K562 (cell line): ENCODE measurements at regions not wholly inside any gene's neighbourhood (a gene's known extent, or its start where the extent isn't known, plus 50 kb on each side); places are given as distances from the start of the nearest gene placed in this dataset.

ENCODE experiments used
- ATAC-seq: fragments of 200-7000 bp; cut with Tn5 transposase; 3 replicates; pipeline ENCODE4 v1.9.1; 2020; ENCODE audit warnings: moderate library complexity
- BruUV-seq: library from RNA; stranded (reverse); fragments of 400-500 nt; replicated peaks from 2 replicates; lab custom pipeline; 2021; lab: Mats Ljungman, UMichigan
- CTCF ChIA-PET: fragments of 300-600 bp; formaldehyde crosslinking; extraction: SDS; loops from one replicate; lab custom pipeline; 2021; ENCODE audit warnings: low intra/inter-chr PET ratio; lab: Yijun Ruan, JAX
- POLR2A ChIA-PET: fragments of 300-600, 350-650 bp; sonication (Branson Sonifier 250); formaldehyde crosslinking; extraction: SDS; loops from one replicate; lab custom pipeline; 2021; ENCODE audit warnings: antibody characterized with exemption, inconsistent platforms; lab: Yijun Ruan, JAX
- DNase-seq, 4 experiments: peaks; one replicate each; pipeline versions ENCODE4 v3.0.0 to v3.0.0-alpha.2; 2011 to 2018; ENCODE audit warnings: low spot score in 3 of 4, mixed read lengths in 3 of 4; ENCODE audit errors: extremely low read depth in 1 of 4
- FAIRE-seq: peaks from 2 replicates; lab custom pipeline; 2011; peaks lifted over from hg19 to GRCh38; lab: Jason Lieb, UNC
- H2AFZ ChIP-seq: 2 replicates; pipeline ENCODE4 v1.6.0; 2011; ENCODE audit warnings: low read depth, low read length, control low read depth, inconsistent platforms
- H3K27ac ChIP-seq: fragments of 200-600 bp; 3 replicates; pipeline ENCODE4 v1.8.0; 2011; ENCODE audit warnings: low read depth, mild to moderate bottlenecking, control low read depth, inconsistent platforms, low read length, moderate library complexity, mixed read lengths; ENCODE audit errors: extremely low read depth
- H3K27me3 ChIP-seq, 2 experiments: fragments of 300-600 bp in 1 of 2; 2 replicates in 1 of 2; 3 replicates in 1 of 2; pipeline versions ENCODE4 v1.6.0 to v1.8.0; 2011; ENCODE audit warnings: inconsistent platforms in 2 of 2, low read length in 2 of 2, mild to moderate bottlenecking in 1 of 2, mixed read lengths in 1 of 2, moderate library complexity in 1 of 2; ENCODE audit not compliant: control insufficient read depth in 2 of 2, insufficient read depth in 2 of 2
- H3K36me3 ChIP-seq: fragments of 300-600 bp; 3 replicates; pipeline ENCODE4 v1.8.0; 2011; ENCODE audit warnings: mild to moderate bottlenecking, low read length, inconsistent platforms; ENCODE audit not compliant: control insufficient read depth, insufficient read depth
- H3K4me1 ChIP-seq, 2 experiments: fragments of 200-600 bp in 1 of 2; replicated peaks in 1 of 2; 2 replicates in 1 of 2; 3 replicates in 1 of 2; pipeline versions ENCODE4 v1.5.1 to v1.8.0; 2011; ENCODE audit warnings: inconsistent platforms in 2 of 2, low read length in 2 of 2, mild to moderate bottlenecking in 1 of 2, mixed read lengths in 1 of 2, moderate library complexity in 1 of 2; ENCODE audit not compliant: control insufficient read depth in 2 of 2, insufficient read depth in 2 of 2
- H3K4me2 ChIP-seq: 2 replicates; pipeline ENCODE4 v1.6.1; 2011; ENCODE audit warnings: low read length, control low read depth, inconsistent platforms, mixed read lengths; ENCODE audit not compliant: insufficient read depth
- H3K4me3 ChIP-seq: fragments of 200-600 bp; sonication (generic), shearing (Covaris generic); 2 replicates; pipeline ENCODE4 v1.5.1; 2016; ENCODE audit warnings: control low read depth, inconsistent platforms
- H3K79me2 ChIP-seq: fragments of 200-600 bp; 3 replicates; pipeline ENCODE4 v1.8.0; 2011; ENCODE audit warnings: low read length, inconsistent platforms; ENCODE audit not compliant: control insufficient read depth, insufficient read depth
- H3K9ac ChIP-seq, 2 experiments: 2 replicates each; pipeline versions ENCODE4 v1.6.0 to v1.6.1; 2011; ENCODE audit warnings: low read depth in 2 of 2, low read length in 2 of 2, control low read depth in 1 of 2, inconsistent platforms in 1 of 2, mild to moderate bottlenecking in 1 of 2, mixed read lengths in 1 of 2; ENCODE audit not compliant: insufficient read depth in 1 of 2
- H3K9me1 ChIP-seq: one replicate; pipeline ENCODE4 v1.6.0; 2011; ENCODE audit warnings: inconsistent platforms, mild to moderate bottlenecking, low read length, moderate library complexity; ENCODE audit not compliant: control insufficient read depth, insufficient read depth
- H3K9me3 ChIP-seq: replicated peaks from 2 replicates; pipeline ENCODE4 v1.5.1; 2011; ENCODE audit warnings: low read depth, low read length, inconsistent platforms; ENCODE audit not compliant: control insufficient read depth, insufficient read depth
- H4K20me1 ChIP-seq: replicated peaks from 2 replicates; pipeline ENCODE4 v1.6.1; 2011; ENCODE audit warnings: low read length, inconsistent platforms, mixed read lengths; ENCODE audit not compliant: control insufficient read depth, insufficient read depth
- FOSL1 ChIP-seq: fragments of 200-800 bp; sonication (Bioruptor generic); conservative IDR thresholded peaks from 2 replicates; pipeline ENCODE4 v1.6.1; 2016; ENCODE audit warnings: missing genetic modification characterization, missing compliant biosample characterization
- MCM2 ChIP-seq: fragments of 450-650 bp; IDR thresholded peaks from 2 replicates; pipeline ENCODE4 v1.6.1; 2017; ENCODE audit warnings: low read depth, mild to moderate bottlenecking
- NCOA4 ChIP-seq: fragments of 450-650 bp; IDR thresholded peaks from 2 replicates; pipeline ENCODE4 v1.6.1; 2018; ENCODE audit warnings: mild to moderate bottlenecking; ENCODE audit not compliant: partially characterized antibody
- RHOXF2B ChIP-seq: fragments of 250-450 bp; sonication (Bioruptor Pico); conservative IDR thresholded peaks from 2 replicates; pipeline ENCODE4 v1.5.1; 2021
- XRCC5 ChIP-seq: fragments of 200-400 bp; formaldehyde crosslinking; IDR thresholded peaks from 2 replicates; pipeline ENCODE4 v1.6.1; 2017; ENCODE audit warnings: low read depth, mild to moderate bottlenecking, low read length
- ZBTB26 ChIP-seq: fragments of 450-650 bp; formaldehyde crosslinking; IDR thresholded peaks from 2 replicates; pipeline ENCODE4 v1.4.0; 2022; ENCODE audit warnings: missing genetic modification characterization
- ZBTB40 ChIP-seq, 2 experiments: fragments of 450-650 bp in 1 of 2; sonication (generic) in 1 of 2; formaldehyde crosslinking in 1 of 2; IDR thresholded peaks; 2 replicates each; pipeline versions ENCODE4 v1.7.1 to v1.9.0; 2016 to 2022; ENCODE audit warnings: inconsistent platforms in 1 of 2, mild to moderate bottlenecking in 1 of 2, missing genetic modification reagents in 1 of 2
- WGBS: fragments of 100-300 bp; shearing (Covaris generic); methylation state at CpG from one replicate; pipeline ENCODE4 v1.1.6; 2016; ENCODE audit warnings: low coverage, mixed read lengths; ENCODE audit not compliant: insufficient coverage; ENCODE audit errors: missing lambda C conversion rate; 5-methylcytosine and 5-hydroxymethylcytosine counted together
- in situ Hi-C: fragments of 300-500 bp; cut with MboI; formaldehyde crosslinking; loops from 4 replicates; pipeline ENCODE4 v1.15.0; 2018; ENCODE audit warnings: inconsistent platforms, mixed read lengths
- intact Hi-C: fragments of 100-400 bp; cut with micrococcal nuclease; formaldehyde crosslinking; loops from 2 replicates; pipeline ENCODE4 v1.14.2; 2022
- TF ChIP-seq, protein P1 (sequence below): IDR thresholded peaks from 2 replicates; pipeline ENCODE4 v1.6.1; 2011; ENCODE audit warnings: borderline replicate concordance, low read depth, mild to moderate bottlenecking, moderate library complexity, low read length; ENCODE audit not compliant: insufficient read depth, poor library complexity, severe bottlenecking

GRCh38 chr22:49503896-49504521 is 323.7 kb downstream of the BRD1 start:
- H3K4me3 ChIP-seq: no peak overlapping the region

More at GRCh38 chr22:49503896-49504521, 323.7 kb downstream of the BRD1 start:
- CTCF ChIA-PET: no interaction called here
- DNase-seq: no peak
- Histone ChIP-seq H3K9ac (no peak overlapping the region), H3K36me3 (peaks cover 8% of the 10 kb centered on the region), H3K9me1 (peaks cover 2% of the 10 kb centered on the region), H3K27ac (no peak overlapping the region), H3K9me3 (no peaks in the 10 kb centered on the region; the same call in 1 of the 2 replicates), H4K20me1 (peaks cover 16% of the 10 kb centered on the region), H3K4me1 (no peaks in the 10 kb centered on the region; a peak in 3 of 5 replicates), H2AFZ (no peak overlapping the region), H3K4me2 (no peak overlapping the region), H3K79me2 (peaks cover 27% of the 10 kb centered on the region), H3K27me3 (no peaks in the 10 kb centered on the region)
- WGBS: 57% methylated on average over 6 of the region's 6 CpGs
- intact Hi-C loops: no loop called here
- no TSS peak for BruUV-seq
- no peak for ATAC-seq
- in situ Hi-C loops: no loop called here
- POLR2A ChIA-PET: interaction anchor here (0.6 to 0.8 kb wide), 2 partner anchors 9 to 15 kb away, joined by 3 read pairs; no protein-coding TSS in a partner anchor
- FAIRE-seq: no peak
- TF ChIP-seq ZBTB40 (IDR thresholded peaks at IDR 0.05): no peak
- TF ChIP-seq ZBTB40 (CRISPR knock-in tag; IDR thresholded peaks at IDR 0.05): no peak
- TF ChIP-seq RHOXF2B: no peak
- peak; percentile 57 for TF ChIP-seq FOSL1 (tag)
- TF ChIP-seq NCOA4: no peak
- TF ChIP-seq, protein P1, sequence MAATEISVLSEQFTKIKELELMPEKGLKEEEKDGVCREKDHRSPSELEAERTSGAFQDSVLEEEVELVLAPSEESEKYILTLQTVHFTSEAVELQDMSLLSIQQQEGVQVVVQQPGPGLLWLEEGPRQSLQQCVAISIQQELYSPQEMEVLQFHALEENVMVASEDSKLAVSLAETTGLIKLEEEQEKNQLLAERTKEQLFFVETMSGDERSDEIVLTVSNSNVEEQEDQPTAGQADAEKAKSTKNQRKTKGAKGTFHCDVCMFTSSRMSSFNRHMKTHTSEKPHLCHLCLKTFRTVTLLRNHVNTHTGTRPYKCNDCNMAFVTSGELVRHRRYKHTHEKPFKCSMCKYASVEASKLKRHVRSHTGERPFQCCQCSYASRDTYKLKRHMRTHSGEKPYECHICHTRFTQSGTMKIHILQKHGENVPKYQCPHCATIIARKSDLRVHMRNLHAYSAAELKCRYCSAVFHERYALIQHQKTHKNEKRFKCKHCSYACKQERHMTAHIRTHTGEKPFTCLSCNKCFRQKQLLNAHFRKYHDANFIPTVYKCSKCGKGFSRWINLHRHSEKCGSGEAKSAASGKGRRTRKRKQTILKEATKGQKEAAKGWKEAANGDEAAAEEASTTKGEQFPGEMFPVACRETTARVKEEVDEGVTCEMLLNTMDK: no peak
- no peak for TF ChIP-seq XRCC5
- TF ChIP-seq ZBTB26 (CRISPR knock-in tag): no peak
- no peak for TF ChIP-seq MCM2
